Tibial artery (tissue), 4 donors: ENCODE measurements at regions not wholly inside any gene's neighbourhood (a gene's known extent, or its start where the extent isn't known, plus 50 kb on each side); places are given as distances from the start of the nearest gene placed in this dataset.

Experiments
- DNase-seq, 2 donors: peaks; one replicate each; pipeline ENCODE4 v3.0.0-alpha.2; 2019
- H3K27ac ChIP-seq, 2 donors: fragments of 200-600 bp; sonication (generic) in 1 of 2; 1 replicate in 1 of 2; 2 replicates in 1 of 2; pipeline ENCODE4 v1.5.1; 2018 to 2019; ENCODE audit warnings: mild to moderate bottlenecking in 1 of 2
- H3K27me3 ChIP-seq, 2 donors: fragments of 200-600 bp; sonication (generic) in 1 of 2; one replicate each; pipeline versions ENCODE4 v1.5.1 to v1.6.0; 2016 to 2019
- H3K36me3 ChIP-seq, 3 donors: fragments of 200-600 bp; sonication (generic) in 2 of 3; one replicate each; pipeline ENCODE4 v1.5.1; 2016 to 2019; ENCODE audit warnings: mild to moderate bottlenecking in 2 of 3
- H3K4me1 ChIP-seq, 4 donors: fragments of 200-600 bp; sonication (generic) in 2 of 4; 1 replicate in 3 of 4; 2 replicates in 1 of 4; pipeline ENCODE4 v1.5.1; 2016 to 2019
- H3K4me3 ChIP-seq, 2 donors: fragments of 200-600 bp; sonication (generic) in 1 of 2; 1 replicate in 1 of 2; 2 replicates in 1 of 2; pipeline ENCODE4 v1.5.1; 2018 to 2019; ENCODE audit warnings: mild to moderate bottlenecking in 2 of 2
- H3K9me3 ChIP-seq, 3 donors: fragments of 200-600 bp; sonication (generic) in 1 of 3; one replicate each; pipeline ENCODE4 v1.5.1; 2016 to 2019
- CTCF ChIP-seq, 2 experiments: fragments of 200-600 bp in 1 of 2; fragments of 450-650 bp in 1 of 2; IDR thresholded peaks; one replicate each; pipeline ENCODE4 v1.5.1; 2017 to 2019; ENCODE audit warnings: antibody characterized with exemption in 2 of 2, mild to moderate bottlenecking in 1 of 2, moderate library complexity in 1 of 2
- intact Hi-C: fragments of 100-400 bp; cut with DNase I; formaldehyde crosslinking; loops from one replicate; pipeline ENCODE4 v1.15.0; 2023; ENCODE audit warnings: low total_unique reads

- H3K4me3 ChIP-seq: no peak overlapping the region
- no peaks in the 10 kb centered on the region for H3K36me3 ChIP-seq
- no peaks in the 10 kb centered on the region for H3K4me1 ChIP-seq
- no peak for DNase-seq
- TF ChIP-seq CTCF (IDR thresholded peaks at IDR 0.05): no peak
- intact Hi-C loops: no loop called here
- peaks cover 0 to 5% of the 10 kb centered on the region in 2 donors for H3K27me3 ChIP-seq
- H3K9me3 ChIP-seq: no peaks in the 10 kb centered on the region
- H3K27ac ChIP-seq: no peak overlapping the region
Measured at GRCh38 chr13:110826101-110826500, 88.8 kb downstream of the ANKRD10 start.

- TF ChIP-seq CTCF (IDR thresholded peaks at IDR 0.05): no peak
- Histone ChIP-seq H3K27ac (no peak overlapping the region), H3K36me3 (no peaks in the 10 kb centered on the region), H3K4me1 (no peaks in the 10 kb centered on the region), H3K9me3 (no peaks in the 10 kb centered on the region), H3K4me3 (no peak overlapping the region), H3K27me3 (peaks cover 0 to 11% of the 10 kb centered on the region in 2 donors)
- DNase-seq: no peak
- intact Hi-C loops: no loop called here
Measured at GRCh38 chr13:110826861-110827672, 87.8 kb downstream of the ANKRD10 start.
